C4-2B (cell line): ENCODE measurements at regions not wholly inside any gene's neighbourhood (a gene's known extent, or its start where the extent isn't known, plus 50 kb on each side); places are given as distances from the start of the nearest gene placed in this dataset.
"Not testable (repeated sequence)": the region's sequence is repeated elsewhere in the genome, so short reads cannot be mapped to it uniquely, and the experiment has no call there.

Experiments
- H3K27ac ChIP-seq: fragments of 450-650 bp; 2 replicates; pipeline ENCODE4 v1.5.1; 2017
- ZFX ChIP-seq: fragments of 450-650 bp; IDR thresholded peaks from 2 replicates; pipeline ENCODE4 v1.6.1; 2017
- TF ChIP-seq, protein P1 (sequence below): fragments of 450-650 bp; conservative IDR thresholded peaks from 2 replicates; pipeline ENCODE4 v1.5.1; 2017; ENCODE audit warnings: mild to moderate bottlenecking

DNA sequence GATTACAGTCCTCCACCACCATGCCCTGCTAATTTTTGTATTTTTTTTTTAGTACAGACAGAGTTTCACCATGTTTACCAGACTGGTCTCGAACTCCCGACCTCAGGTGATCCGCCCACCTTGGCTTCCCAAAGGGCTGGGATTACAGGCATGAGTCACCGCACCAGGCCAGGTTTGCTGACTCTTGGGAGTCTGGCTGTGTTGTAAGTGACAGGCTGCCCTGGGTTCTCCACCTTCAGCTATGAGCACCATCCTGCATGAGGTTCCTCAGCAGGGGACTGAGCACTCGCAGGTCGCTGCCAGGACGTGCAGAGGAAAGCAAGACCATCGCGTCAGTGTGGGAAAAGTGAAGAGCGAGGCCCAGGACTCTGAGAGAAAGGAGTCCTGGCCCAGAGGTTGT, 112.6 kb upstream of the NDUFV2 start:
- peak overlapping the region; percentile 12 for H3K27ac ChIP-seq

DNA sequence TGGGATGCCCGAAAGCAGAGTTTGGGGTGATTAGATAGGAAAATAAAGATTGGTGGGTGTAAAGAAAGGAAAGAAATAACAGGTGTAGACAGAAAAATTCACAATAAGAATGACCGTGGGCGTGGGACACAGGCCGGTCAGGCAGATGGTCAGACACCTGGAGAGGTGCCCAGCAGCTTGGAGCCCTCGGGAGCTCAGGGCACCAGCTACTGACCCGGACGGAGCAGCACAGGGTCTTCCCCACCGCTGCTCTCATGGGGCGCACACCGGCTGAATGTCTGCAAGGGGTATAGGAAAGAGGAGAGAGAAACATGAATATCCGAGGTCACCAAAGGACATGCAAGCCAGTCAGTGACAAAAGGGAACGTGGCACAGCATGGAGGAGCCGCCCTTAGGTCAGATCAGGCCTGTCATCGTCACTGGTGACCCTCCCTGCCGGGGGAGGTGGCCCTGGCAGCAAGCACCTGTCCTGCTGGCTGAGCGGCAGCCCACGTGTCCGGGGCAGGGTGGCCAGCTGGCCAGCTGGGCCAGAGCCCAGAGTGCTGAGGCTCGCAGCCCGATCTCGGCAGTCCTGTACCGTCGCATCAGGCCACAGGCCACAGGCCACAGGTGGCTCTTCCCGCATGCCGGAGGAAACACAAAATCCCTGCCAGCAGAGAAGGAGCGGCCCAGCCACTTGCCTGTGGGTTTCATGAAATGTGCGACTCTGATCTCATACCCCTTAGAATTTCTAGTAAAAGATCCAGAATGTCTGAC, 112.0 kb upstream of the NDUFV2 start:
- TF ChIP-seq ZFX = no peak
- TF ChIP-seq, protein P1, sequence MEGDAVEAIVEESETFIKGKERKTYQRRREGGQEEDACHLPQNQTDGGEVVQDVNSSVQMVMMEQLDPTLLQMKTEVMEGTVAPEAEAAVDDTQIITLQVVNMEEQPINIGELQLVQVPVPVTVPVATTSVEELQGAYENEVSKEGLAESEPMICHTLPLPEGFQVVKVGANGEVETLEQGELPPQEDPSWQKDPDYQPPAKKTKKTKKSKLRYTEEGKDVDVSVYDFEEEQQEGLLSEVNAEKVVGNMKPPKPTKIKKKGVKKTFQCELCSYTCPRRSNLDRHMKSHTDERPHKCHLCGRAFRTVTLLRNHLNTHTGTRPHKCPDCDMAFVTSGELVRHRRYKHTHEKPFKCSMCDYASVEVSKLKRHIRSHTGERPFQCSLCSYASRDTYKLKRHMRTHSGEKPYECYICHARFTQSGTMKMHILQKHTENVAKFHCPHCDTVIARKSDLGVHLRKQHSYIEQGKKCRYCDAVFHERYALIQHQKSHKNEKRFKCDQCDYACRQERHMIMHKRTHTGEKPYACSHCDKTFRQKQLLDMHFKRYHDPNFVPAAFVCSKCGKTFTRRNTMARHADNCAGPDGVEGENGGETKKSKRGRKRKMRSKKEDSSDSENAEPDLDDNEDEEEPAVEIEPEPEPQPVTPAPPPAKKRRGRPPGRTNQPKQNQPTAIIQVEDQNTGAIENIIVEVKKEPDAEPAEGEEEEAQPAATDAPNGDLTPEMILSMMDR = no peak
- peak overlapping the region; percentile 12 for H3K27ac ChIP-seq

More for the DNA sequence above, 112.6 kb upstream of the NDUFV2 start:
- TF ChIP-seq, protein P1 = no peak
- no peak for TF ChIP-seq ZFX

DNA sequence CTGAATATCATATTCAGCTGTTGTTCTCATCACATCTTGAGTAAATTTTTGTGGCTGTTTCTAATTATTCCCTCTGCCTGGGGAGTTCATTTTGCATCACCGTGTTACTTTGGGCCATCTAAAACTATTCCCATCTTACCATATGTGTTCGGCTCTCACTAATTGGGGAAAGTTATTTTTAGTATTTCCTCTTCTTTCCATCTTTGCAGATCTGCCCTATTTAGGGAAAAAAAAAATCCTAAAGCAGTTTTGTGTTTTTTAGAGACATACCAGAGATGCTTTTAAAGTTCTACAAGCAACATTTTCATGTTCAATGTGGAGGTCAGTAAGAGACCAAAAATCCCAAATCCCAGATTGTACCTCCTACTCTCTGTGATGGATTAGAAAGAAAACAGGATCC, 111.3 kb upstream of the NDUFV2 start:
- no peak for TF ChIP-seq ZFX
- TF ChIP-seq, protein P1 = no peak
- no peak overlapping the region for H3K27ac ChIP-seq

DNA sequence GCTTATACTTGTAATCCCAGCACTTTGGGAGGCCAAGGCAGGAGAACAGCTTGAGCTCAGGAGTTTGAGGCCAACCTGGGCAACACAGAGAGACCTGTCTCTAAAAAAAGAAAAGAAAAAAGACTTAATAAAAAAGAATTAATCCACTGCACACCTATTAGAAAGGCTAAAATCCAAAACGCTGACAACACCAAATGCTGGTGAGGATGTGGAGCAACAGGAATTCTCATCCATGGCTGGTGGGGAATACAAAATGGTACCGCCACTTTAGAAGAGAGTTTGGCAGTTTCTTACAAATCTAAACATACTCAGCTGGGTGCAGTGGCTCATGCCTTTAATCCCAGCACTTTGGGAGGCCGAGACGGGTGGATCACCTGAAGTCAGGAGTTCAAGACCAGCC, 110.0 kb upstream of the NDUFV2 start:
- H3K27ac ChIP-seq = not testable (repeated sequence)

DNA sequence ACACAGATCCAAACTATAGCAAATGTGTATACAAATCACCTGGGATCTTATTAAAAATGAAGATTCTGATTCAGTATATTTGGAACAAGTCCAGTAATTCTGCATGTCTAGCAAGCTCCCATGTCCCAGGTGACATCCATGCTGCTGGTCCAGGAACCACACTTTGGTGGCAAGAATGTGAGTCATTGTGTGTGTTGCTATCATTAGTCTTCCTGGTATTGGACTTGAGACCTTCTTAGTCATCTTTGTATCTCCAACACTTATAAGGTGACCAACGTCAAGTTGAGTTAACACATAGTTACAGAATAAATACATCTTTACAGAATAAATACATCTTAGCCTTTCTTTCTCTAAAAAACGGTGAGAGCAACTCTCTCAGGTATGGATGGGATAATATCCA, 107.9 kb upstream of the NDUFV2 start:
- no peak for TF ChIP-seq ZFX
- TF ChIP-seq, protein P1 = no peak
- no peak overlapping the region for H3K27ac ChIP-seq

DNA sequence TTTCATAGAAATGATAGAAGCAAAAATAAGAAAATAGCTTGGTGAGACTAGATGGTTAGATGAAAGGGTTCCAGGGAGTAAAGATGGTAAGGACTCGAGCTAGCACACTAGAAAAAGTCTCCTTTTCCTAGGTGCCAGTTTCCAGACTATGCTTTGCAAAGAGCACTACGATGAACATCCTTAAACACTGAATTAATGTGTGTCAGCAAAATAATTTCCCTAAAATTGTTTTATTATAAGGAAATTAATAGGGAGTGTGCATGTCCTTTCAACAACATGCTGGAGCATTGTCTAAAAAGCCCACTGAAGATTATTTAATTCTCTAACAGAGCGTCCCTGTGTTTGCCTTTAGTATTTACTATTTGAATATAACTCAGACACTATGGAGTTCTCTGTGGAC, 107.4 kb upstream of the NDUFV2 start:
- H3K27ac ChIP-seq = no peak overlapping the region
- TF ChIP-seq, protein P1 = no peak
- no peak for TF ChIP-seq ZFX

DNA sequence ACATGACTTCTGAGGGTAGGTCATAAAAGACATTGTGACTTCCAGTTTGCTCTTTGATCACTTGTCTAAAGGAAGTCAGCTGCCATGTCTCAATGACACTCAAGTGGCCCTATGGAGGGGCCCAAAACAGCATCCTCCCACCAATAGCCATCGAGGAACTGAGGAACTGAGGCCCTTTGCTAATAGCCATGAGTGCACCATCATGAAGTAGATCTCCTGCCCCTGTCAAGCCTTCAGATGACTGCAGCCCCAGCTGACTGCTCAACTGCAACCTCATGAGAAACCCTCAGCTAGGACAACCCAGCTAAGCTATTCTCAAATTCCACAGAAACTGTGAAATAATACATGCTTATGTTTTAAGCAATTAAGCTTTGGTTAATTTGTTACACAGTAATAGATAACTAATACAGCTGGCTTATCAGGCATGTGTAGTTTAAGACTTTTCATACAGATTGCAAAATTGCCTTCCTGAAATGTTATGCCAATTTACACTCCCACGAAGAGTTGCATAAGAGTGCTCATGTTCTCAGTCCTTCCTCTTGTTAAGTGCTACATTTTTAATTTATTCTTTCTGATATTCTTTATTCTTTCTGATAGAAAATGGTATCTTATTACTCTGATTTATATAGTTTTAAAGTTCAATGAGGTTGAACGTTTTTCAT, 105.6 kb upstream of the NDUFV2 start:
- H3K27ac ChIP-seq = no peak overlapping the region
- TF ChIP-seq ZFX = no peak
- TF ChIP-seq, protein P1 = no peak
